WTC11 (cell line): ENCODE measurements at regions not wholly inside any gene's neighbourhood (a gene's known extent, or its start where the extent isn't known, plus 50 kb on each side); places are given as distances from the start of the nearest gene placed in this dataset.
"Not testable (repeated sequence)": the region's sequence is repeated elsewhere in the genome, so short reads cannot be mapped to it uniquely, and the experiment has no call there.

Source experiments
- ATAC-seq: fragments of 200-7000 bp; cut with Tn5 transposase; 2 replicates; pipeline ENCODE4 v1.10.0; 2021; ENCODE audit warnings: mild to moderate bottlenecking, moderate library complexity
- CTCF ChIA-PET: fragments of 300-600 bp; sonication (Branson Sonifier 250); formaldehyde crosslinking; loops from one replicate; lab custom pipeline; 2021; ENCODE audit warnings: antibody characterized with exemption; lab: Charles Lee
- POLR2A ChIA-PET: fragments of 350-600 bp; sonication (Branson Sonifier 250); formaldehyde crosslinking; loops from one replicate; lab custom pipeline; 2021; ENCODE audit warnings: antibody characterized with exemption; lab: Charles Lee
- DNase-seq: peaks from one replicate; pipeline ENCODE4 v3.0.0; 2021; ENCODE audit warnings: low spot score
- H3K27ac Mint-ChIP-seq: 2 replicates; pipeline ENCODE4 v1.8.0; 2021; ENCODE audit warnings: mixed read lengths
- H3K27me3 Mint-ChIP-seq: 2 replicates; pipeline ENCODE4 v1.8.0; 2021; ENCODE audit warnings: low read depth, mild to moderate bottlenecking, moderate library complexity, mixed read lengths
- H3K36me3 Mint-ChIP-seq: 2 replicates; pipeline ENCODE4 v1.8.0; 2021; ENCODE audit warnings: mixed read lengths
- H3K4me1 Mint-ChIP-seq: 2 replicates; pipeline ENCODE4 v1.8.0; 2022; ENCODE audit warnings: mixed read lengths
- H3K4me3 Mint-ChIP-seq: 2 replicates; pipeline ENCODE4 v1.8.0; 2021; ENCODE audit warnings: mild to moderate bottlenecking, moderate library complexity, mixed read lengths
- H3K9me3 Mint-ChIP-seq: 2 replicates; pipeline ENCODE4 v1.8.0; 2021; ENCODE audit warnings: mixed read lengths
- CDX4 ChIP-seq: fragments of 250-450 bp; sonication (Bioruptor Pico); IDR thresholded peaks from 2 replicates; pipeline ENCODE4 v1.9.0; 2021; ENCODE audit warnings: moderate library complexity, mild to moderate bottlenecking, inconsistent platforms, borderline replicate concordance
- CREM ChIP-seq: sonication (generic); formaldehyde crosslinking; IDR thresholded peaks from 2 replicates; pipeline ENCODE4 v1.8.1; 2022; ENCODE audit warnings: mild to moderate bottlenecking, missing genetic modification reagents, moderate library complexity
- E2F4 ChIP-seq: sonication (generic); formaldehyde crosslinking; IDR thresholded peaks from 2 replicates; pipeline ENCODE4 v1.8.1; 2022; ENCODE audit warnings: low read depth, mild to moderate bottlenecking, moderate library complexity, missing genetic modification reagents, borderline replicate concordance
- E2F5 ChIP-seq: sonication (generic); formaldehyde crosslinking; IDR thresholded peaks from 2 replicates; pipeline ENCODE4 v1.8.1; 2022; ENCODE audit warnings: mild to moderate bottlenecking, moderate library complexity, missing genetic modification reagents
- FOXJ3 ChIP-seq: sonication (generic); formaldehyde crosslinking; IDR thresholded peaks from 2 replicates; pipeline ENCODE4 v1.9.0; 2021; ENCODE audit warnings: missing genetic modification reagents, mild to moderate bottlenecking, borderline replicate concordance
- HMGA2 ChIP-seq: fragments of 250-450 bp; sonication (Bioruptor Pico); IDR thresholded peaks from 2 replicates; pipeline ENCODE4 v1.4.0; 2021; ENCODE audit warnings: mild to moderate bottlenecking, moderate library complexity
- KAT7 ChIP-seq: sonication (generic); formaldehyde crosslinking; IDR thresholded peaks from 2 replicates; pipeline ENCODE4 v1.8.1; 2023; ENCODE audit warnings: missing genetic modification reagents, mild to moderate bottlenecking, borderline replicate concordance
- NFE2L1 ChIP-seq: sonication (generic); formaldehyde crosslinking; IDR thresholded peaks from 2 replicates; pipeline ENCODE4 v1.8.1; 2023; ENCODE audit warnings: missing genetic modification reagents
- SOX15 ChIP-seq: fragments of 250-450 bp; sonication (Bioruptor Pico); IDR thresholded peaks from 2 replicates; pipeline ENCODE4 v1.9.0; 2021; ENCODE audit warnings: mild to moderate bottlenecking
- SP1 ChIP-seq: sonication (generic); formaldehyde crosslinking; conservative IDR thresholded peaks from 2 replicates; pipeline ENCODE4 v1.8.1; 2022; ENCODE audit warnings: missing genetic modification reagents
- TEAD1 ChIP-seq: sonication (generic); formaldehyde crosslinking; IDR thresholded peaks from 2 replicates; pipeline ENCODE4 v1.8.0; 2022; ENCODE audit warnings: mild to moderate bottlenecking, missing genetic modification reagents
- USF2 ChIP-seq: sonication (generic); formaldehyde crosslinking; IDR thresholded peaks from 2 replicates; pipeline ENCODE4 v1.8.1; 2023; ENCODE audit warnings: mild to moderate bottlenecking, missing genetic modification reagents, moderate library complexity
- ZNF121 ChIP-seq: sonication (generic); formaldehyde crosslinking; IDR thresholded peaks from 2 replicates; pipeline ENCODE4 v1.8.0; 2023; ENCODE audit warnings: missing genetic modification reagents
- ZNF416 ChIP-seq: fragments of 250-450 bp; sonication (Bioruptor Pico); IDR thresholded peaks from 2 replicates; pipeline ENCODE4 v1.9.0; 2021; ENCODE audit warnings: mild to moderate bottlenecking, inconsistent platforms
- ZNF532 ChIP-seq: fragments of 250-450 bp; sonication (Bioruptor Pico); IDR thresholded peaks from 2 replicates; pipeline ENCODE4 v1.9.0; 2021; ENCODE audit warnings: mild to moderate bottlenecking, borderline replicate concordance

- POLR2A ChIA-PET, DNase-seq, H3K36me3 Mint-ChIP-seq, H3K9me3 Mint-ChIP-seq, H3K4me3 Mint-ChIP-seq, CTCF ChIA-PET, ATAC-seq, H3K27ac Mint-ChIP-seq: not testable (repeated sequence)
- Mint-ChIP-seq H3K4me1 (peaks cover 38% of the 10 kb centered on the region), H3K27me3 (peaks cover 28% of the 10 kb centered on the region)
Measured at GRCh38 chrX:150216000-150216399, 147.1 kb upstream of the MAMLD1 start.

GRCh38 chrX:150216716-150217115, 146.4 kb upstream of the MAMLD1 start:
- TF ChIP-seq USF2 (CRISPR knock-in tag) (no peak), FOXJ3 (CRISPR knock-in tag) (no peak), SP1 (CRISPR knock-in tag) (no peak), ZNF416 (CRISPR knock-in tag) (no peak), HMGA2 (no peak), TEAD1 (CRISPR knock-in tag) (no peak), NFE2L1 (CRISPR knock-in tag) (no peak)
- H3K9me3 Mint-ChIP-seq = no peaks in the 10 kb centered on the region
- no peaks in the 10 kb centered on the region for H3K36me3 Mint-ChIP-seq
- ChIA-PET POLR2A (no interaction called here), CTCF (interaction anchor here (0.9 to 1.3 kb wide), 2 partner anchors 145 to 148 kb away, joined by 3 to 4 read pairs; no protein-coding TSS in a partner anchor)
- no peak overlapping the region for H3K4me3 Mint-ChIP-seq
- H3K27me3 Mint-ChIP-seq = peaks cover 36% of the 10 kb centered on the region
- no peak for ATAC-seq
- no peak for DNase-seq
- peaks cover 45% of the 10 kb centered on the region for H3K4me1 Mint-ChIP-seq
- no peak overlapping the region for H3K27ac Mint-ChIP-seq

GRCh38 chrX:150217609-150218008, 145.5 kb upstream of the MAMLD1 start:
- DNase-seq = no peak

More at GRCh38 chrX:150217609-150218008, 145.5 kb upstream of the MAMLD1 start:
- H3K27me3 Mint-ChIP-seq = peaks cover 43% of the 10 kb centered on the region
- no peak for ATAC-seq
- H3K4me1 Mint-ChIP-seq = peaks cover 46% of the 10 kb centered on the region
- H3K9me3 Mint-ChIP-seq = no peaks in the 10 kb centered on the region
- H3K36me3 Mint-ChIP-seq = no peaks in the 10 kb centered on the region
- ChIA-PET CTCF (interaction anchor here (1.3 kb wide), 1 partner anchor 144 kb away, joined by 4 read pairs; no protein-coding TSS in a partner anchor), POLR2A (no interaction called here)
- no peak for TF ChIP-seq E2F5 (CRISPR knock-in tag)
- TF ChIP-seq SOX15 (CRISPR knock-in tag) = no peak
- TF ChIP-seq ZNF121 (CRISPR knock-in tag) = no peak
- no peak for TF ChIP-seq CDX4 (CRISPR knock-in tag)
- no peak for TF ChIP-seq CREM (CRISPR knock-in tag)
- no peak for TF ChIP-seq E2F4 (CRISPR knock-in tag)
- TF ChIP-seq USF2 (CRISPR knock-in tag) = no peak
- TF ChIP-seq ZNF532 (CRISPR knock-in tag) = no peak
- no peak for TF ChIP-seq KAT7
- H3K4me3 Mint-ChIP-seq = no peak overlapping the region
- H3K27ac Mint-ChIP-seq = no peak overlapping the region
